ENCODE measurements at regions not wholly inside any gene's neighbourhood (a gene's known extent, or its start where the extent isn't known, plus 50 kb on each side); places are given as distances from the start of the nearest gene placed in this dataset.
"Not testable (repeated sequence)": the region's sequence is repeated elsewhere in the genome, so short reads cannot be mapped to it uniquely, and the experiment has no call there.

DNA sequence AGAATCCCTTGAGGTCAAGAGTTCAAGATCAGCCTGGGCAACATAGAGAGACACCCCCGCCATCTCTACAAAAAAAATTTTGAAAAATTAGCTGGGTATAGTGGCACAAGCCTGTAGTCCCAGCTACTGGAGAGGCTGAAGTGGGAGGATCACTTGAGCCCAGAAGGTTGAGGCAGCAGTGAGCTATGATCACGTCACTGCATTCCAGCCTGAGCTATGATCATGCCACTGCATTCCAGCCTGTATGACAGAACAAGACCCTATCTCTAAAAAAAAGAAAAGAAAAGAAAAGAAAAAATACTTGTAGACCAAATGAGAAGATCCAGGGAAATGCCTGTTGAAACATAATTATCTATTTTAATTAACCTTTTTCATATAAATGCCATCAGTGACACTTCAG lies 93.8 kb upstream of the MDM1 start:
- no peak for DNase-seq

DNA sequence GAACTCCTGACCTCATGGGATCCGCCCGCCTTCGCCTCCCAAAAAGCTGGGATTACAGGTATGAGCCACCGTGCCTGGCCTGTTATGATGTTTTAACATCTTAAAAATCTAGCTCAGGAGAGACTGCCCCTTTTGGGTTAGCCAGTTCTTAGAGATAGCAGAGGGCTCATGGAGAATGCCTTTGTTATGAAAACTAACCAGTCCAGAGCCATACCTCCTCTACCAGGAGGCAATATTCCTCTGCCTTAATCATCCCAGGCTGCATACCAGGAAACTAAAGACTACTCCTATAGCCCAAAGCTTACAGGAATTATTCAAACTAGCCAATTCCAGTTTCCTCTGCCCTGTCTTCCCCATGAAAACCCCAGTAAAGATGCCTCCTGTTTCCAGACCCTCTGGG lies 96.0 kb upstream of the MDM1 start:
- no peak for DNase-seq

DNA sequence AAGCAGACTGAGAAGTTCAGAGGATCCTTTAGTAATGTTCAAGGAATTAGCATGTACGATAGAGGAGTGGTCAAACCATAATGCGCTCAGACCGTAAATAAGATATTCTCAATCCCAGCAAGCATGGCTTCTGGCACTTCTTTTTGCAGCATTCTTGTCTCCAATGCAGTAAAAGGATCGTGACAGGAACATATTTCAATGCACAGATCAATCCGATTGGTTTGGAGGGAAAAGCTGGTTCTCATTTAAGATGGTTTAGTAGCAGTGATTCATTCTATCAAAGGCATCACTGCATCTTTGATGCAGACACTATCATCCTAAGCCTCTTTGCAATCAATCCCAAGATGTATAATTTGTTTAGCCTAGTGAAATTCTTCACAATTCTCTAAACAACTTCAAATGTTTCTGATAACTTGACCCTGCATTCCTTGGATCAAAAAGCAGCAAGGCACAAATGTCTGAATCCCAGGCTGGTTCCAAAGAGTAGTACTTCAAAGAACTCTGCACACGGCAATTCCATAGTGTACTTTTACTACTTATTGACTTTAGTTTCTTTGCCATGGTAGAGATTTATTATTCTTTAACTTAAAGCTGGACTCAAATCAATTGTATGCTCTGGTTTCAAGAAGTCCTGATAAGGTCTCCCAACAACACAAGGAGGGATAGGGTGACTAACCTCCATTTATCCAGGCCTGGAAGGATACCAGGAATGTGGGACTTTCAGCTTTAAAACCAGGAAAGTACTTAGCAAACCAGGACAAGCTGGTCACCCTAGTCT lies 96.8 kb upstream of the MDM1 start:
- no peak for DNase-seq

DNA sequence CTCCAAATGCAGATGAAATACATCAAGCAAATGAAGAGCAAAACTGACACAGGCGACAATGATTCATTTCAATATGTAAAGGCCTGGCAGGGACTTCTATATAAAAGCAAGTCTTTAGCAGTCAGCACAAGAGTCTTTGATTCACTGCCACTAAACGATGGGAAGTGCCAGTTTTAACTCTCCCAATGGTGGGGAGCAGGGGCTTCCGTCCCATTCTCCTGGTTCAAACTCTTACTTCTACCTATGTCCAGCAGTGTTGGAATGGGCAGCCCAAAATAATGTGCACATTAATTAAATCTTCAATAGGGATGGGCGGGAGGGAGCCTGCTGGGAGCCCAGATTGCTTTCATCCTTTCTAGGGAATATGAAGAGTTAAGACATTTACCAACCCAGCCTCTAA lies 97.5 kb upstream of the MDM1 start:
- DNase-seq, result no peak

DNA sequence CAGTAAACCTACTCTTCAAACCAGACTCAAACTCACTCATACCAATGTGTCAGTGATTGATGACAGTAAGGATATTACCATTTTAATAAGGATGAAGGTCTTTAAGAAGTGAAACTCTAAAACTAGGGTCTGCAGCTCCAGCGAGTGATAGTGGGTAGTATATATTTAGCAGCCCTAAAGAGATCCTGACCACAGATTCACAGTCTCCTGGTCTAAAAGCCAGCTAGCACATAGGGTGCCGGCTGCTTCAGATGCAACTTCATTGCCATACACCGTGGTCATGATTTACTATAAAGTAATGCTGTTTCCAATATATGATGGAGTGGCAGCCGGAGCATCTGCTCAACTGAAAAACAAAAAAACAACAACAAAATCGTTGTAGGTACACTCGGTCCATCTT lies 99.6 kb upstream of the MDM1 start:
- DNase-seq, result no peak

DNA sequence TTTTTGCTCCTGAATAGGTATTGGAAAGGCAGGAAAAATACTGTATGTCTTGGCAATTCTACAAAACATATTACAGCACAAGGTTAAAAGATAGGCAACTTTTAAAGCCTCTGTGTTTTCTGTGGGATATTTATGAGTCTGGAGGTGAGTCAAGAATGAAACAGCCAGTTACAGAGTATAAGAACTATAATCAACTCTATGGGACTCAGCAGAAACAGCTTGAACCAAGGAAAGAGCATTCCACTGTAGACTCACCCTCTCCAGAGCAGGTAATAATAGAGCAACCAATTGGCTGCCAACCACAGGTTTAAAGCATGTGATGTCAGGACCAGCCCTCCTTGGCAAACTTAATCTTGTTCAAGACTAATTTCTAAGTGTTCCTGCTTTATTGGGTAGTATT lies 100.5 kb upstream of the MDM1 start:
- no peak for DNase-seq

DNA sequence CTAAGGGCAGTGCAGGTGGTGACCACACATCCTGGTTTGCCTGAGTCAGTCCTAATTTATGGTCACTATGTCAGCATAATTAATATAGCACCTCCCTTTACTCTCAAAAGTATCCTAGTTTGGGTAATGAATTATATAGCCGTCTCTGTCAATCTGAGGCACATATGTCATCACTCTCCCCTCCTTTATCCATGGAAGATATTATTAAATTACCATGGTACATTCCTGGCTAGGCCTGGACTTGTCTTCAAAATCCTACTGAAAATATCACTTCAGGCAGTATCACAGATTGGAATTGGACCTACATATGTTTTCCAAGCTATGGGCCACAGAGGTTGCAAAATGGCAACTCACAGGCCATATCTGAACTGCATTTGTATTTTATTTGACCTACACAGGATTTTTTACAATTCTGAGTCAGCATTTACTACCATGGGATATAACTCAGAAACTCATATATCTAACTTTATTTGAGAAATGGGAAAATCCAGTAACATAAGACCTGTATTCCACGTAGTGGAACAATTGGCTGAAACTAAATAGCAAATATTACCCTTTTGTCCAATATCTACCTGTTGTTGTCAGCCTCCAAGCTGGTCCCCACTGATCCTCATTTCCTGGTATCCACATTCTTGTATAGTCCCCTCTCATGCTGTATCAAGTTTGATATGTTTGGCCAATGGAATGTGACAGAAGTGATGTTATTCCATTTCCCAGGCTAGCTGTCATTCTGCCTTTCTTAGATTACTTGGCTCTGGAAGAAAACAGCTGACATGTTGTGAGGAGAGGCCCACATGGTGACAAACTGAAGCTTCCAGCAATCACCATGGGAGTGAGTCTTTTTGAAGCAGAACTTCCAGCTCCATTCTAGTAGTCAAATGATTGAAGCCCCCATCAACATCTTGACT lies 102.5 kb upstream of the MDM1 start:
- no peak for DNase-seq

DNA sequence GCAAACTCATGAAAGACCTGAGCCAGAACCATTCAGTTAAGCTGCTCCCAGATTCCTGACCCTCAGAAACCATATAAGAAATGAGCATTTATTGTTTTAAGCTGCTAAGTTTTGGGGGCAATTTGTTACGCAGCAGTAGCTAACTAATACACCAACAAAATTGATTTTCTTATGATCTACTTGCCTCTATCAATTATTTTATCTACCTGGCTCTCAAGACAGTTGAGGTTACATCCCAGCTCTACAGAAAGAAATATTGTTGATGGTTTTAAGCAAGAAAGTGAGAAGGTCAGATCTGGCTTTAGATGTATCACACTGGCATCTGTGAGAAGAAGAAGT lies 103.1 kb upstream of the MDM1 start:
- no peak for DNase-seq

DNA sequence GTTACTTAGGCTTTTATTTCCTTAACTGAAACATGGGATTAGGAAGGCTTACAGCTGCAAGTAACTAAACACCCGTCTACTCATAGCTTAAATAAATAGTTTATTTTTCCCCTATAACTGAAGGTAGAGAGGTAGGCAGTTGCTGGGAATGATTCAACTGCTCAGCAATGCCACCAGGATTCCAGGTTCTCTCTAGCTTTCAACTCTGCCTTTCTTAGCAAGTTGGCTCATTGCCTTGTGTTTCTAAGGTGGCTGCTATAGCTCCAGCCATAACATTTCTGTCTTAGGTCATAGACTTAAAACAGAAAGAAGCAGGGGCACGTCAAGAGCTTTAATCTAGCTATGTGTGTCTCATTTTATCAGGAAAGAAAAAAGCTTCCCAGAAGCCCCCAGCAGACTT lies 103.7 kb upstream of the MDM1 start:
- DNase-seq, result no peak

DNA sequence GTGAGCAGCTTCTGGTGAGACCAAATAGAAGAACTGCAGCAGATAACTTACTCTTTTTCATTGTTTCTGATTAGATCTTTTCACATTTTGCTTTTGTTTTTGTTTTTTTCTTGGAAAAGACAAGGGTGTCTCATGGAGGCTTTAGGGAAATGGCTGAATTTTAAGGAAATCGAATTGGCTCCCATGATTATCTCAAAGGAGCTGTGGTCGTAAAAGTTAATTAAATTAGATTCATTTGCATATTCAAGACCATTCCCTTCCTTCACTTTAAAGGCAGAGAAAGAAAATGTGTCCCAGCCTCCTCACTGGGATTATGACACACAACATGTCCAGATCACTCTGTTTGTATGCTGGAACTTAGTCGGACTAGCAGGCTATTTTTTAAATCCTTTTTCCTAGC lies 106.4 kb upstream of the MDM1 start:
- DNase-seq, result no peak

DNA sequence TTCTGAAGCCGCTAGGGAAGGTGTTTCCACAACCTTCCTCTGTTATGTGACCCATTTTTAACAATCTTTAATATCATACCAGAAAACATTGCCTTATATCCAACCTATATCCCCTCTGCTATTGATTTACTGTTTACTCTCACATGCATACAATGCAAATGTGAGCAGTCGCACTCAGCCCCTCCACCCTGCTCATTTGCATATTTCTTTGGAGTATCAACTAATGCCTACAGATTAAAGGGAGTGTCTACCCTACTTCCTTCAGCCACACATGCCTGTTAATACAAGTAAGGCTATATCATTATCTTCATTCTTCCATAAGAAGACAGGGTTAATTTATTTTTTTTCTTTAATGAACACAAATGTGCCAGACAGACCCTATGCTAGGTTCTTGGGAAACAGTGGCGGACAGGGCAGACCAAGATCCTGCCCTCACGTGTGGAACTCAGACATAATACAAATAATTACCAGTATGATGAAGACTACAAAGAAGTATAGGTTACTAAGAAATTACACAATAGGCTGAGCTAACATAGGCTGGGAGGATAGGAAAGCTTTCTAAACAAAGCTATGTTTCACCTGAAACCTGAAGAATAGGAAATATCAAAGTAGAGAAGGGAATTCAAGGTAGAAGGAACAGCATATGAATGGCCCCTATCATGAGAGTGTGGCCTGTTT lies 107.3 kb upstream of the MDM1 start:
- no peak for DNase-seq

DNA sequence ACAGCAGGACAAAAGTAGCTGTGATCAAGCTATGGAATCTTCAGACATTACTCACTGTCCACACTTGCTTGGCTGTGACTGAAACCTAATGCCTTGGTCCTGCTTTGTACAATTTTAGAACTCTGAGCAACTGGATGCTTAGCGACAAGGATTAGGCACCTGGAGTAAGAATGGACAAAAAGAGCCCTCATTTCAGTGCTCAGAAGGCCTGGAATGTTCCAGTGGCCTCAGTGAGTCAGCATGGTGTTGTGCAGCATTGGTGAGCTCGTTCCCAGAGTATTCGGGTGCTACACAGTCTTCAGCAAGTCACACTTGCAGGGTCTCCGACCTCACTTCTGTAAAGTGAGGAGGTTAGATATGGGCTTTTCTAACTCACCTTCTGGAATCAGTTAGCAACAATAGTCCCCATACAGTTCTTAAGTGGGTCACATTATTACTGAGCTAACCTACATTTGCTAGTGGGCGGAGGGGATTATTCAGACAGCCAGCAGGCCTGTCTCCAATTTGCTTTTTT lies 108.0 kb upstream of the MDM1 start:
- no peak for DNase-seq

DNA sequence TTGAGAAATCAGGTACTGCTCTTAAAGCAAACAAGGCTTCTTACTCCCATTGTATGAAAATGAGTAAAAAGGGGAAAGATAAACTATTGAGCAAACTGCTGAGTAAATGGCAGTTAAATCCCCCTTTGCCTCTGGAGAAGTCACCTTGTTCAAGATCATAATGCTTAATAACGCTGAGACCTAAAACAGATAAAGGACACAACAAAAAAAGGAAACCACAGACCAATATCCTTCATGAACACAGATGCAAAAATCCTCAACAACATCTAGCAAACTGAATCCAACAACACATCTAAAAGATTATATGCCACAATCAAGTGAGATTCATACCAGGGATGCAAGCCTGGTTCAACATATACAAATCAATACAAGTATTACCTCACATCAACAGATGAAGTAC lies 109.0 kb upstream of the MDM1 start:
- DNase-seq, result no peak

DNA sequence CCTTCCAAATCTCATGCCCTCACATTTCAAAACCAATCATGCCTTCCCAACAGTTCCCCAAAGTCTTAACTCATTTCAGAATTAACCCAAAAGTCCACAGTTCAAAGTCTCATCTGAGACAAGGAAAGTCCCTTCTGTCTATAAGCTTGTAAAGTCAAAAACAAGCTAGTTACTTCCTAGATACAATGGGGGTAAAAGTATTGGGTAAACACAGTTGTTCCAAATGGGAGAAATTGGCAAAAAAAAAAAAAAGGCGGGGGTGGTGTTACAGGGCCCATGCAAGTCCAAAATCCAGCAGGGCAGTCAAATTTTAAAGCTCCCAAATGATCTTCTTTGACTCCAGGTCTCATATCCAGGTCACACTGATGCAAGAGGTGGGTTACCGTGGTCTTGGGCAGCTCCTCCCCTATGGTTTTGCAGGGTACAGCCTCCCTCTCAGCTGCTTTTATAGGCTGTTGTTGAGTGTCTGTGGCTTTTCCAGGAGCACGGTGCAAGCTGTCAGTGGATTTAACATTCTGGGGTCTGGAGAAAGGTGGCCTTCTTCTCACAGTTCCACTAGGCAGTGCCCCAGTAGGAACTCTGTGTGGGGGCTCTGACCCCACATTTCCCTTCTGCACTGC lies 110.3 kb upstream of the MDM1 start:
- DNase-seq, result not testable (repeated sequence)

DNA sequence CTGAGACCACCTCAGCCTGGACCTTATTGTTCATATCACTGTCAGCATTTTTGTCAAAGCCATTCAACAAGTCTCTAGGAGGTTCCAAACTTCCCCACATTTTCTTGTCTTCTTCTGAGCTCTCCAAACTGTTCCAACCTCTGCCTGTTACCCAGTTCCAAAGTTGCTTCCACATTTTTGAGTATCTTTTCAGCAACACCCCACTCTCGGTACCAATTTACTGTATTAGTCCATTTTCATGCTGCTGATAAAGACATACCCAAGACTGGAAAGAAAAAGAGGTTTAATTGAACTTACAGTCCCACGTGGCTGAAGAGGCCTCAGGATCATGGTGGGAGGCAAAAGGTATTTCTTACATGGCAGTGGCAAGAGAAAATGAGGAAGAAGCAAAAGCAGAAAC lies 111.5 kb upstream of the MDM1 start:
- not testable (repeated sequence) for DNase-seq

DNA sequence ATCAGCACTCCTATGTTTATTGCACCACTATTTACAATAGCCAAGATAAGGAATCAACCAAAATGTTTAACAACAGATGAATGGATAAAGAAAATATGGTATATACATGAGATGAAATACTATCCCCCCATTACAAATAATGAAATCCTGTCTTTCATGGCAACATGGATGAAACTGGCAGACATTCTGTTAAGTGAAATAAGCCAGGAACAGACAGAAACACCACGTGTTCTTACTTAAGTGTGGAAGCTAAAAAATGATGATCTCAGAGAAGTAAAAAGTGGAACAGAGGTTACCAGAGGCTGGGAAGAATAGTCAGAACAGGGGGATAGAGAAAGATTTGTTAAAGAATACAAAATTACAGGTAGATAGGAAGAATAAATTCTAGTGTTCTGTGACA lies 113.7 kb upstream of the MDM1 start:
- no peak for DNase-seq

DNA sequence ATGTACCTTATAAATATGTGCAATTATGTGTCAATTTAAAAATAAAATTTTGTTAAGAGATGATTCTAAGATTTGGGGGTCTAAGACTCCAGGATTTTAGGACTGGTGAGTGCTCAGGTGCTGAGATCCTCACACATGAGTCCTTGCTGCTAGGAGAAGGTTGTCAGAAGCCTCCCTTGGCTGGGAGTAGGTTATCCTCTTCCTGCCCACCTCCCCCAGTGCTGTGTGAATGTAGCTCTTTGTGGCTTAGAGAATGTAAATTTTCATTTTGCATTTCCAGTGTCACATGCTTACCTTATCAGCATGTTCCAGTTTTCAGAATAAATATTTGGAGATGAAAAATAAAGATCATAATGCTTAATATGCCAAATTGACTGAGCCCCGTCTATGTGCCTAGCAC lies 114.2 kb upstream of the MDM1 start:
- no peak for DNase-seq

DNA sequence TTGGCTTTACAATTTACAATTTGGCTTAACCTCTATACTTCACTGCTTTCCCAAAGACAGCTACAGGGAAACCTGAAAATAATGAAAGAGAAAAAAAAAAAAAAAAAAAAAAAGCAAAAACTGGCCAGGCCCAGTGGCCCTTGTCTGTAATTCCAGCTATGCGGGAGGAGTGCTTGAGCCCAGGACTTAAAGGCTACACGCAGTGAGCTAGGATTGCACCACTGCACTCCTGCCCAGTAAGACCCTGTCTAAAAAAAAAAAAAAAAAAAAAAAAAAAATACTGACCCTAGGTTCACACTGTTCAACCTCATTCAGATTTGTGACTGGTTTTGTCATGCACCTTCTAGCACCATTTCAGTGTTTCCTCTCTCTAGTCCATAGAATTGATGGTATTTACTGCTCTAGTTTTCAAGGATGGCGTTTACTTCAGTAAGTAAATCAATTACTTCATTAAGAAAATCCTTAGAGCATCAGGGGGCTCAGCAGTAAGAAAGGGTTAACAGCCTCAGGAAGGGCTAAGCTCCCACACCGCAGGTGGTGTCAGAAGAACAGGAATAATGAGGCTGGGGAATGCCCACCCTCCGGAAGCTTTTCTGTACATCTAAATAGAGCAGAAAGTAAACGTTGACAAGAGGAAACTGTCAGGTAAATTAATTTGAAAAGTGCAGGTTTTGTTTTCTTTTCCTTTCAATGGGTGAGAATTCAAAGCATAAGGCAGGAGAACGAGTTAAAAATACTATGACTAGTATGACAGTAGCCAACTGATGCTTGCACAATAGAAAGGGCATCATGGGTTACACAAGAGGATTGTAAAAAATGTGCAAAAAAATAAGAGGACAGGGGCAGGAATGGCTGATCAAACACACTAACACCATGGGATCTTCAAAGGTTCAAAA lies 115.0 kb upstream of the MDM1 start:
- DNase-seq, result no peak

DNA sequence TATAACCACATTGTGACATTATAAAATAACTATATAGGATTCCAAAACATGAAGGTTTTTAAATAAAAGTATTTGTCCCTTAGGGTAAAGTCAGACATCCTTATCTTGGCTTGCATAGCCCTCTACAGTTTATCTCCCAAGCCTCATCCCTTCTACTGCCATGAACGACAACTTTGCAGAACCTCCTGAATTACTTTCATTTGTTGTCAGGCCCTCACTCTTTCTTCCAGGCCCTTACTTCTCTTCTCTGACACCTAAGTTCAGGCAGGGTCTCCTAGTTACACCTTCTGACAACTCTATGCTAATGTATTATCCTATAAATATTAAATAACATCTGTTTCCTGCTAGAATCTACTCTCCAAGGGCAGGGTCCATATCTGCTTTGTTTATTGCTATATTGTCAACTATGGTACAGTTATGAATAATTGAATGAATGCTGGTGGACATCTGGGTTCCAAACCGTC lies 115.7 kb upstream of the MDM1 start:
- DNase-seq, result no peak

DNA sequence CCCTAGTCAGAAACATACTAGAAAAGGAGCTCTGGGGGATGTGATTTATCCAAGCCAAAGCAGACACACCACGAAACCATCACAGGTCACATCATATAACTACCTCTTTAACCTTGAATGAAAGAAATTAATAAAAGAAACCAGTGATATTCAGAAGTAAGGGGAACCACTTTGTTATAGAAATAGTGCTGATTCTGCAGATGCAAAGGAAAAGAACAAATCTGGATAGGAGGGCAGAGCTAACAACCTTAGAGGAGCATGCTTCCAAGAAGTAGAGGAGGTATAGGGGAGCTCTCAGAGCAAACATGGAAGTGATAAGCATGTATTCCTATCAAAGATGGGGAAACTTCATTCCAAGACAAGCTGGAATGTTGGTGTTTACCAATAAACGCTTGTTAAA lies 117.0 kb upstream of the MDM1 start:
- no peak for DNase-seq

DNA sequence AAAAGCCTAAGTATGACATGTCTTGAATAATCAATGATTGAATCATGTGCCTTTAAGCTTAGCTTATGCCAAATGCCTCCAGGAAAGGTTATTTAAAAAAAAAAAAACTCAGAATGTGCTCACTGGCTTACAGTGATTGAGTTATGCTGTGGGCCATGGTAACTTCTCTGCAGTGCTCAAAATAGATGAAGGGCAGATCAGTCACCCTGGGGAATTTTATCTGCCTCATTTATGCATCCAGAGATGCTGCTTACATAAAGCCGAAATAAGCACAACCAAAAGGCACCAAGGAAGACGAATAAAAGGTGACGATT lies 118.7 kb upstream of the MDM1 start:
- DNase-seq, result no peak
